ENCODE measurements at regions not wholly inside any gene's neighbourhood (a gene's known extent, or its start where the extent isn't known, plus 50 kb on each side); places are given as distances from the start of the nearest gene placed in this dataset.

GRCh38 chr11:115665958-115666357, 161.7 kb upstream of the CADM1 start:
- no peak for DNase-seq

- no peak for DNase-seq
Measured at GRCh38 chr11:115665175-115665821, 161.1 kb upstream of the CADM1 start.

GRCh38 chr11:115664313-115664712, 160.1 kb upstream of the CADM1 start:
- DNase-seq = no peak

- DNase-seq = no peak
Measured at GRCh38 chr11:115663790-115664189, 159.6 kb upstream of the CADM1 start.

GRCh38 chr11:115660030-115660805, 156.0 kb upstream of the CADM1 start:
- DNase-seq = peak; percentile 76

- DNase-seq = peak; percentile 87
Measured at GRCh38 chr11:115659061-115659963, 155.1 kb upstream of the CADM1 start.

GRCh38 chr11:115657586-115657985, 153.4 kb upstream of the CADM1 start:
- no peak for DNase-seq

GRCh38 chr11:115656669-115657068, 152.5 kb upstream of the CADM1 start:
- no peak for DNase-seq

- no peak for DNase-seq
Measured at GRCh38 chr11:115656041-115656440, 151.8 kb upstream of the CADM1 start.

- DNase-seq = no peak
Measured at GRCh38 chr11:115654792-115655191, 150.6 kb upstream of the CADM1 start.

GRCh38 chr11:115653926-115654325, 149.7 kb upstream of the CADM1 start:
- peak; percentile 70 for DNase-seq

- no peak for DNase-seq
Measured at GRCh38 chr11:115653076-115653475, 148.9 kb upstream of the CADM1 start.

- no peak for DNase-seq
Measured at GRCh38 chr11:115652496-115652895, 148.3 kb upstream of the CADM1 start.

- no peak for DNase-seq
Measured at GRCh38 chr11:115652094-115652493, 147.9 kb upstream of the CADM1 start.

- DNase-seq = no peak
Measured at GRCh38 chr11:115649461-115649860, 145.2 kb upstream of the CADM1 start.

GRCh38 chr11:115645631-115646317, 141.6 kb upstream of the CADM1 start:
- DNase-seq = peak; percentile 86

GRCh38 chr11:115644856-115645255, 140.6 kb upstream of the CADM1 start:
- DNase-seq = no peak

GRCh38 chr11:115643549-115644270, 139.5 kb upstream of the CADM1 start:
- DNase-seq = no peak

GRCh38 chr11:115642660-115643059, 138.4 kb upstream of the CADM1 start:
- DNase-seq = no peak

- no peak for DNase-seq
Measured at GRCh38 chr11:115637599-115638241, 133.5 kb upstream of the CADM1 start.

GRCh38 chr11:115636753-115637527, 132.7 kb upstream of the CADM1 start:
- no peak for DNase-seq
